Loucy (cell line): ENCODE measurements at regions not wholly inside any gene's neighbourhood (a gene's known extent, or its start where the extent isn't known, plus 50 kb on each side); places are given as distances from the start of the nearest gene placed in this dataset.
"Not testable (repeated sequence)": the region's sequence is repeated elsewhere in the genome, so short reads cannot be mapped to it uniquely, and the experiment has no call there.

Experiments
- H2AFZ ChIP-seq: fragments of 200-600 bp; sonication (generic); 2 replicates; pipeline ENCODE4 v1.6.0; 2016; ENCODE audit warnings: antibody characterized with exemption, mild to moderate bottlenecking, low read length, moderate library complexity
- H3F3A ChIP-seq: fragments of 200-600 bp; 2 replicates; pipeline ENCODE4 v1.6.0; 2016; ENCODE audit warnings: antibody characterized with exemption, low read depth, mild to moderate bottlenecking
- H3K27me3 ChIP-seq: fragments of 200-600 bp; sonication (generic); 2 replicates; pipeline ENCODE4 v1.6.1; 2014; ENCODE audit warnings: low read length, mild to moderate bottlenecking; ENCODE audit not compliant: insufficient read depth, poor library complexity, severe bottlenecking
- H3K36me3 ChIP-seq: fragments of 200-600 bp; sonication (generic); 2 replicates; pipeline ENCODE4 v1.6.1; 2016; ENCODE audit warnings: low read length; ENCODE audit not compliant: insufficient read depth
- H3K4me1 ChIP-seq: fragments of 200-600 bp; sonication (generic); 2 replicates; pipeline ENCODE4 v1.5.1; 2014; ENCODE audit warnings: low read length, mild to moderate bottlenecking; ENCODE audit not compliant: insufficient read depth, poor library complexity, severe bottlenecking
- H3K4me2 ChIP-seq: fragments of 200-600 bp; sonication (generic); 2 replicates; pipeline ENCODE4 v1.6.0; 2014; ENCODE audit warnings: antibody characterized with exemption, low read length, low read depth, mild to moderate bottlenecking; ENCODE audit not compliant: poor library complexity, severe bottlenecking
- H3K4me3 ChIP-seq: fragments of 200-600 bp; sonication (generic); 2 replicates; pipeline ENCODE4 v1.5.1; 2014; ENCODE audit warnings: low read length, mild to moderate bottlenecking, mixed read lengths; ENCODE audit not compliant: poor library complexity, severe bottlenecking
- H3K79me2 ChIP-seq: fragments of 200-600 bp; sonication (generic); 2 replicates; pipeline ENCODE4 v1.6.1; 2014; ENCODE audit warnings: low read length; ENCODE audit not compliant: insufficient read depth
- H3K9ac ChIP-seq: fragments of 200-600 bp; sonication (generic); 2 replicates; pipeline ENCODE4 v1.6.0; 2014; ENCODE audit warnings: mild to moderate bottlenecking, low read depth, low read length, moderate library complexity; ENCODE audit not compliant: poor library complexity, severe bottlenecking
- H3K9me2 ChIP-seq: fragments of 200-600 bp; sonication (generic); replicated peaks from 2 replicates; pipeline ENCODE4 v1.6.1; 2016; ENCODE audit warnings: low read depth, low read length, mixed read lengths
- H3K9me3 ChIP-seq: fragments of 200-600 bp; sonication (generic); 2 replicates; pipeline ENCODE4 v1.6.1; 2014; ENCODE audit warnings: mild to moderate bottlenecking, antibody characterized with exemption, low read length, low read depth; ENCODE audit not compliant: insufficient read depth
- H4K20me1 ChIP-seq: fragments of 200-600 bp; sonication (generic); 2 replicates; pipeline ENCODE4 v1.6.0; 2014; ENCODE audit warnings: antibody characterized with exemption, low read length, mild to moderate bottlenecking; ENCODE audit not compliant: insufficient read depth, poor library complexity, severe bottlenecking
- EZH2phosphoT487 ChIP-seq: fragments of 200-600 bp; IDR thresholded peaks from 2 replicates; pipeline ENCODE4 v1.6.1; 2018; ENCODE audit warnings: antibody characterized with exemption, mild to moderate bottlenecking, moderate library complexity, borderline replicate concordance
- TF ChIP-seq, protein P1 (sequence below): fragments of 200-600 bp; sonication (generic); conservative IDR thresholded peaks from 2 replicates; pipeline ENCODE4 v1.5.1; 2014; ENCODE audit warnings: mild to moderate bottlenecking, antibody characterized with exemption, low read length

DNA sequence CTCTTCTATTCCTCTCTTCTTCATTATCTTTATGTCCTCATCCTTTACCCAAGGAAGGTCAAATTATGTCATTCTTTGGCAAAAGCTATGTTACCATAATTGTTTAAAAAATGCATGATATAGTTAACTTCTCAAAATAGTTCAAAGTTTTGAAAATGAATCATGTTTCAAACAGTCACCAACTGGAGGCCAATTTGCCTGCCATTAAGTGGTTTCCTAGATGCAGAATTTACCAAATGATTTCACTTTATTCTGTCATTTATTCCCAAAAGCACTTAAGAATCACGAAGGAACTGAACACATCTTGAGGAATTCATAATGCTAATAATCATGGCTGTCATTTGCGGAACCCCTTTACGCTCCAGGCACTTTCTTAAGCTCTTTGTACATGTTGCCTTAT, 190.9 kb upstream of the CDH11 start:
- H3K4me1 ChIP-seq: no peaks in the 10 kb centered on the region
- 0 out of 2 replicates have a peak, but pooled peaks cover 4% of the 10 kb centered on the region for H3K9me3 ChIP-seq
- H4K20me1 ChIP-seq: no peaks in the 10 kb centered on the region
- no peak overlapping the region for H3K9ac ChIP-seq
- H3K9me2 ChIP-seq: no peaks in the 10 kb centered on the region
- H3K79me2 ChIP-seq: no peaks in the 10 kb centered on the region
- no peaks in the 10 kb centered on the region for H3K36me3 ChIP-seq
- TF ChIP-seq EZH2phosphoT487: no peak
- TF ChIP-seq, protein P1, sequence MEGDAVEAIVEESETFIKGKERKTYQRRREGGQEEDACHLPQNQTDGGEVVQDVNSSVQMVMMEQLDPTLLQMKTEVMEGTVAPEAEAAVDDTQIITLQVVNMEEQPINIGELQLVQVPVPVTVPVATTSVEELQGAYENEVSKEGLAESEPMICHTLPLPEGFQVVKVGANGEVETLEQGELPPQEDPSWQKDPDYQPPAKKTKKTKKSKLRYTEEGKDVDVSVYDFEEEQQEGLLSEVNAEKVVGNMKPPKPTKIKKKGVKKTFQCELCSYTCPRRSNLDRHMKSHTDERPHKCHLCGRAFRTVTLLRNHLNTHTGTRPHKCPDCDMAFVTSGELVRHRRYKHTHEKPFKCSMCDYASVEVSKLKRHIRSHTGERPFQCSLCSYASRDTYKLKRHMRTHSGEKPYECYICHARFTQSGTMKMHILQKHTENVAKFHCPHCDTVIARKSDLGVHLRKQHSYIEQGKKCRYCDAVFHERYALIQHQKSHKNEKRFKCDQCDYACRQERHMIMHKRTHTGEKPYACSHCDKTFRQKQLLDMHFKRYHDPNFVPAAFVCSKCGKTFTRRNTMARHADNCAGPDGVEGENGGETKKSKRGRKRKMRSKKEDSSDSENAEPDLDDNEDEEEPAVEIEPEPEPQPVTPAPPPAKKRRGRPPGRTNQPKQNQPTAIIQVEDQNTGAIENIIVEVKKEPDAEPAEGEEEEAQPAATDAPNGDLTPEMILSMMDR: no peak
- H3K4me2 ChIP-seq: no peak overlapping the region
- H3F3A ChIP-seq: no peaks in the 10 kb centered on the region
- no peak overlapping the region for H2AFZ ChIP-seq
- H3K27me3 ChIP-seq: no peaks in the 10 kb centered on the region
- H3K4me3 ChIP-seq: no peak overlapping the region

DNA sequence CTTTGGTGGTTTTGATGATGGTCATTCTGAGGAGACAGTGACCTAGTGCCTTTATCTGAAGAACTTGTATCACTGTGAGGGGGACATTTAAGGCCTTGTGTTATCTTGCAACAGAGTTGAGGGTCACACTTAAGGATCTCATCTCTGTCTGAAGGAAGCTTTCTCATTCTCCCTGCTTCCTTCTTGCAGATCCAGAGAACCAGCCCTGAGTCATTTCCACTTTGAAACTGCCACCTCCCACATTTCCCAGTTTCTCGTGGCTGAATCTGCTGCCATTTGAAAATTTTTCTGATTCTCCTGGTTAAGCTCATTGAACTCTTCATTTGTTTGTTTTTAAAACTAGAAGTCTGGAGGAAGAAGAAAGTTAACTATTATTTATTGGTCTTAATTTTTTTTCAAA, 190.2 kb upstream of the CDH11 start:
- H3K4me2 ChIP-seq: no peak overlapping the region
- H3K36me3 ChIP-seq: no peaks in the 10 kb centered on the region
- H3K4me1 ChIP-seq: no peaks in the 10 kb centered on the region
- no peak overlapping the region for H3K9ac ChIP-seq
- H2AFZ ChIP-seq: no peak overlapping the region
- no peaks in the 10 kb centered on the region for H4K20me1 ChIP-seq
- H3K79me2 ChIP-seq: no peaks in the 10 kb centered on the region
- H3K9me3 ChIP-seq: 0 out of 2 replicates have a peak, but pooled peaks cover 4% of the 10 kb centered on the region
- H3K4me3 ChIP-seq: no peak overlapping the region
- H3F3A ChIP-seq: no peaks in the 10 kb centered on the region
- H3K9me2 ChIP-seq: no peaks in the 10 kb centered on the region
- TF ChIP-seq, protein P1: no peak
- no peak for TF ChIP-seq EZH2phosphoT487
- no peaks in the 10 kb centered on the region for H3K27me3 ChIP-seq

DNA sequence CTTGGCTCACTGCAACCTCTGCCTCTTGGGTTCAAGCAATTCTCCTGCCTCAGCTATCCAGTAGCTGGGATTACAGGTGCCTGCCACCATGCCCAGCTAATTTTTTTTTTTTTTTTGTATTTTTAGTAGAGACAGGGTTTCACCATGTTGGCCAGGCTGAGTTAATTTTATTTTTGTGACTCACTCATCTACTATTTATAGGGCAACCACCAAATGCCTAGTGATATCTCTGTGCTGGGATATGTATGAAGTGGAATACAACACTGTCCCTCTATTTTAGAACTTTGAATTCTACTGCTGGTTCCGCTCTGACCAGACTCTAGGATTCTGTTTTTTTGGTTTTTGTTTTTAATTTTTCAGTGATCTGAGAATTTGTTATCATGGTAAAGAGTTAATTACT, 188.6 kb upstream of the CDH11 start:
- not testable (repeated sequence) for H3K9me3 ChIP-seq, H3K79me2 ChIP-seq, H3F3A ChIP-seq, H2AFZ ChIP-seq, H3K4me1 ChIP-seq, H3K4me3 ChIP-seq, H3K36me3 ChIP-seq, H3K27me3 ChIP-seq, H3K4me2 ChIP-seq, H3K9ac ChIP-seq, H4K20me1 ChIP-seq, H3K9me2 ChIP-seq

DNA sequence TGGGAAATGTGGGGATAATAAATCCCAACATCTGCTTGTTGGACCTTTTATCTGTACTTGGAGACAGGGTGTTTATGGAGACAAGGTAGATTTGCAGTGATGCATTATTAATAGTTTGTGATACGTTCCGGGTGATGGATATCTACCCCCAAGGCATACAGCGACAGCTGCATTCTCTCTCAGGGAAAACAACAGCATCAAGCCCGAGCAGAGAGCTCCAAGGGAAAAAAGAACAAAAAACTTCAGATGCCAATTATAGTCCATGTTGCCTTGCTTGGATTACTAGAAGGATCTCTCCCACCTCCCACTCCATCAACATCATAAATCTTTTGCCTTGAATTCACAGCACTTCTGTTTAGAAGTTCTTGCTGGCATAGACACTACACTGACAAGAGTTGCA, 187.5 kb upstream of the CDH11 start:
- H3K36me3 ChIP-seq: no peaks in the 10 kb centered on the region
- no peak overlapping the region for H3K4me2 ChIP-seq
- H2AFZ ChIP-seq: no peak overlapping the region
- no peak overlapping the region for H3K9ac ChIP-seq
- H3K4me3 ChIP-seq: no peak overlapping the region
- no peaks in the 10 kb centered on the region for H3K79me2 ChIP-seq
- no peaks in the 10 kb centered on the region for H3K27me3 ChIP-seq
- H4K20me1 ChIP-seq: no peaks in the 10 kb centered on the region
- TF ChIP-seq EZH2phosphoT487: no peak
- TF ChIP-seq, protein P1: no peak
- no peaks in the 10 kb centered on the region for H3F3A ChIP-seq
- no peaks in the 10 kb centered on the region for H3K4me1 ChIP-seq
- H3K9me2 ChIP-seq: no peaks in the 10 kb centered on the region
- 0 out of 2 replicates have a peak, but pooled peaks cover 4% of the 10 kb centered on the region for H3K9me3 ChIP-seq
